BJ (cell line): ENCODE measurements at regions not wholly inside any gene's neighbourhood (a gene's known extent, or its start where the extent isn't known, plus 50 kb on each side); places are given as distances from the start of the nearest gene placed in this dataset.

Experiments used
- CTCF ChIA-PET: fragments of 350-600 bp; formaldehyde crosslinking; extraction: SDS; loops from one replicate; lab custom pipeline; 2021; ENCODE audit warnings: antibody characterized with exemption, inconsistent platforms; lab: Yijun Ruan, JAX
- POLR2A ChIA-PET: fragments of 300-600 bp; sonication (Branson Sonifier 250); formaldehyde crosslinking; extraction: SDS; loops from one replicate; lab custom pipeline; 2021; ENCODE audit warnings: antibody characterized with exemption; lab: Charles Lee
- DNase-seq: peaks from one replicate; pipeline ENCODE4 v3.0.0-alpha.2; 2011; ENCODE audit warnings: low read depth
- H3K27me3 ChIP-seq: 2 replicates; pipeline ENCODE4 v1.6.0; 2011; ENCODE audit warnings: low read length; ENCODE audit not compliant: control insufficient read depth, insufficient read depth
- H3K36me3 ChIP-seq: 2 replicates; pipeline ENCODE4 v1.5.1; 2011; ENCODE audit warnings: low read length; ENCODE audit not compliant: control insufficient read depth, insufficient read depth
- H3K4me3 ChIP-seq: 2 replicates; pipeline ENCODE4 v1.5.1; 2011; ENCODE audit warnings: low read depth, mild to moderate bottlenecking, control low read depth, low read length
- TF ChIP-seq, protein P1 (sequence below): IDR thresholded peaks from 2 replicates; pipeline ENCODE4 v1.5.1; 2011; ENCODE audit warnings: low read depth, mild to moderate bottlenecking, control low read depth, inconsistent platforms, low read length, moderate library complexity; ENCODE audit not compliant: insufficient read depth

DNA sequence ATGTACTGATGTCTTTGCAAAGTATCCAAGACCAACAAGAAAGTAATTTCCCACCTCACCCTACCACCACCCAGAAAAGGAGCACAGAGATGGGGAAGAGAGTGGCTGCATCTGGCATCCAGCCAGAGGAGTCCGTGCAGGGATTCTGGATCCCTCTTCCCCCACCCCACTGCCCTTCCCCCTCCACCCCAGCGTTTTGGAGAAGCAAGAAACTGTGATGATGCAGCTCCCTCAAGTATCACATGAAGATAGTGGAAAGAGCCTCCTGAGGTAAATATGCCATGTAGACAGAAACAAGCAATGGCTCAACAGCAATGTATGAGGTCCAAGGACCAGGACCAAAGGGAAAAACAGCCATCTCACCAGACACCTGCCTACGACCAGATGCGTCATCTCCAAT is 153.8 kb downstream of the DEPDC1B start:
- no peak overlapping the region for H3K4me3 ChIP-seq
- H3K27me3 ChIP-seq = no peaks in the 10 kb centered on the region; the same call in 1 of the 2 replicates
- TF ChIP-seq, protein P1, sequence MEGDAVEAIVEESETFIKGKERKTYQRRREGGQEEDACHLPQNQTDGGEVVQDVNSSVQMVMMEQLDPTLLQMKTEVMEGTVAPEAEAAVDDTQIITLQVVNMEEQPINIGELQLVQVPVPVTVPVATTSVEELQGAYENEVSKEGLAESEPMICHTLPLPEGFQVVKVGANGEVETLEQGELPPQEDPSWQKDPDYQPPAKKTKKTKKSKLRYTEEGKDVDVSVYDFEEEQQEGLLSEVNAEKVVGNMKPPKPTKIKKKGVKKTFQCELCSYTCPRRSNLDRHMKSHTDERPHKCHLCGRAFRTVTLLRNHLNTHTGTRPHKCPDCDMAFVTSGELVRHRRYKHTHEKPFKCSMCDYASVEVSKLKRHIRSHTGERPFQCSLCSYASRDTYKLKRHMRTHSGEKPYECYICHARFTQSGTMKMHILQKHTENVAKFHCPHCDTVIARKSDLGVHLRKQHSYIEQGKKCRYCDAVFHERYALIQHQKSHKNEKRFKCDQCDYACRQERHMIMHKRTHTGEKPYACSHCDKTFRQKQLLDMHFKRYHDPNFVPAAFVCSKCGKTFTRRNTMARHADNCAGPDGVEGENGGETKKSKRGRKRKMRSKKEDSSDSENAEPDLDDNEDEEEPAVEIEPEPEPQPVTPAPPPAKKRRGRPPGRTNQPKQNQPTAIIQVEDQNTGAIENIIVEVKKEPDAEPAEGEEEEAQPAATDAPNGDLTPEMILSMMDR = no peak
- DNase-seq = no peak
- no peaks in the 10 kb centered on the region for H3K36me3 ChIP-seq
- ChIA-PET CTCF (no interaction called here), POLR2A (no interaction called here)

DNA sequence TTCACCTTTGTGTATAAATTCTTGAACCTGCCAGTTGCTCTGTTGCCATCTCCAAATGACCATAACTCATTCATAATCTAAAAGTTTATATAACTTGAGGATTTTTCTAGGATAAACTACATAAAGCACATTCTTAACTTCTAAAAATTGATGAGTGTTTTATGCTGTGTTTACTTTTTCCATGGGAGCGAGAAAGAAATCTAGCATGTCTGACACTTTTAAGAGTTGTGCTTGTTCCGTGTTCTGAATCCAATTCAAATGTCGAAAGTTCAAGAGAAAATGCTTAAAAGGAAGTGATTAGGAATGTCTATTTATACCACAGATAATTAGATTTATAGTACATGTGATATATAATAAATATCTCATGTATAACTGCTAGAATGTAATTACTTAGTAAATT is 154.4 kb downstream of the DEPDC1B start:
- no peak overlapping the region for H3K4me3 ChIP-seq
- no peaks in the 10 kb centered on the region for H3K36me3 ChIP-seq
- H3K27me3 ChIP-seq = no peaks in the 10 kb centered on the region; the same call in 1 of the 2 replicates
- CTCF ChIA-PET = no interaction called here
- TF ChIP-seq, protein P1 = no peak
- DNase-seq = no peak
- POLR2A ChIA-PET = no interaction called here

DNA sequence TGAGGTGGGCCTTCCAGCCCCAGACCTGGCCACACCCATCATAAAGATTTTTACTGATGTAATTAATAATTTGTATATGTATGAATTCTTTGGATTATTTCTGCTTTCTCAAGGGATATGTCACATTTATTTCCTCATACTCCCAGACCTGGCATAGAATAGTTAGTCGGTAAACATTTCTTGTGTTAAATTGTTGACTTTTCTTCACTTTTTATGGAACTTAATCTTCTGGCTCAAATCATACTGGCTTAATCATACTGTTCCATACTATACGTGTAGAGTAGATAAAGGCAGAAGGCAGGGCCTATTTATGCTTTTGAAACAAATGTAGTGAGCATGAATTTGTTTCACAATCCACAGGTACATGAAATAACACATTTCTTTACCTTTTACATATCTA is 155.8 kb downstream of the DEPDC1B start:
- Histone ChIP-seq H3K27me3 (no peaks in the 10 kb centered on the region; the same call in 1 of the 2 replicates), H3K36me3 (no peaks in the 10 kb centered on the region), H3K4me3 (no peak overlapping the region)
- ChIA-PET CTCF (no interaction called here), POLR2A (no interaction called here)
- DNase-seq = no peak
- TF ChIP-seq, protein P1 = no peak

DNA sequence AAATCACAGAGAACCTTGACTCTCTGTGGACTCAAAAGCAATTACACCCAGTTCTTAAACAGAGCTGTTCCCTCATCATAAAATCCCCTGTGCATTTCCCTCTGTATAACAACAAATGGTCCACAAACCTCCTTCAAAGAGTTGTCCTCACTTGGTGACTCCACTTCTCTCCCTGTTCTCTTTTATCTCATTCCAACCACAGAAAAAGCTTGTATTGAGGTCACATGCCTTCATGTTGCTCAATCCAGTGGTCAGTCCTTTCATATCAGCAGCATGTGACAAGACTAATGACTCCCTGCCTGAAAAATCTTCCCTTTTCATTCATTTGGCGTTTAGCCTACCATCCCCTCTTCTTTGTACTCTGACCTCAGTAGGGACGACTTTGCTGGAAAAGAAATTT is 158.0 kb downstream of the DEPDC1B start:
- no peaks in the 10 kb centered on the region for H3K36me3 ChIP-seq
- no peak overlapping the region for H3K4me3 ChIP-seq
- no peaks in the 10 kb centered on the region; the same call in 1 of the 2 replicates for H3K27me3 ChIP-seq
- ChIA-PET CTCF (interaction anchor here (0.6 kb wide), 1 partner anchor 11 kb away, joined by 4 read pairs; no protein-coding TSS in a partner anchor), POLR2A (no interaction called here)
- no peak for DNase-seq
- TF ChIP-seq, protein P1 = no peak

DNA sequence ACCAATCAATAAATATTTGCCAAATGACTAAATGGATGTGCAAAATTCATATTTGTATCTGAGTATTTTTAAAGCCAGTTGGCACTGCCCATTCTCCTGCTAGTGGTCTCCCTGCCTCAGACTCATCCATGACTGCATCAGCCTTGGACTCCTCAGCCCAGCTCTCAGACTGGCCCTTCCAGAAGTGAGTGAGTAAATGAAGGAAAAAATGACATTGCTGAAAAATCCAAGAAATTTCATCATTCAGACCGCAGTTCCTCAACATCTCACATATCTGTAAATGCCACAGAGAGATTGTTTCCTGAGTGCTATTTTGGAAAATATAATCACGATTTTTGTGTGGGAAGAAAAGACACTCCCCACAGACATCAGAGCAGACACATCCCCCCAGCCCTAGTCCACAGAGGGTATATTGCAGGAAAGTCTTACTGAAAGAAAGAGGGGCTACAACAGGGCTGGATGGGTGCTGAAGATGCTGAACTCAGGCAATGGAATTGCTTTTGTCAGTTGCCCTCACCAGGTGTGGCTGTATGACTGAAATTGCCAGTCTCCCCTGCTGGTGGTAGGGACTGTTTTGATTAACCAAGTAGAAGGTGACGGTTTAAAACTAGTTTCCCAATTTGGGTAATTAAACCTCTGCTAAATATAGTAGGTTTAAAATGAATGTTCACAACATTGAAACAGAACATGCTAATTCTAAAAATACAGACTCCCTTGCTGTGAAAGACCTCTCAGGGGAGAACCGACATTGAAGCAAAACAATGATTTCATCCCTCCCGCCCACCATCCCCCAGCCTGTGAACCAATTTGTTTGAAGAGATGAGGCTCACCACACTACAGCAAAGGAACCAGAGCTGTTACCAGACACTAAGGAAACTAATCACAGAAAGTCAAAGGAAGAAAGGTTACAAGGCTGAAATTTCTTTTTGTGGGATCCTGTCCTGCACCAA is 158.8 kb downstream of the DEPDC1B start:
- no peak for DNase-seq
- CTCF ChIA-PET = no interaction called here
- POLR2A ChIA-PET = no interaction called here
- TF ChIP-seq, protein P1 = no peak
- Histone ChIP-seq H3K36me3 (no peaks in the 10 kb centered on the region), H3K4me3 (no peak overlapping the region), H3K27me3 (no peaks in the 10 kb centered on the region; the same call in 1 of the 2 replicates)
